Duodenal mucosa (tissue), 2 donors: ENCODE measurements at regions not wholly inside any gene's neighbourhood (a gene's known extent, or its start where the extent isn't known, plus 50 kb on each side); places are given as distances from the start of the nearest gene placed in this dataset.

Experiments used
- H3K27ac ChIP-seq: one replicate; pipeline ENCODE4 v1.7.0; 2013; ENCODE audit warnings: low read depth, low read length
- H3K27me3 ChIP-seq, 2 donors: one replicate each; pipeline ENCODE4 v1.7.0; 2013; ENCODE audit warnings: low read length in 2 of 2, control low read depth in 1 of 2; ENCODE audit not compliant: insufficient read depth in 2 of 2, control insufficient read depth in 1 of 2
- H3K36me3 ChIP-seq, 2 donors: one replicate each; pipeline ENCODE4 v1.7.0; 2013; ENCODE audit warnings: low read length in 2 of 2, control low read depth in 1 of 2; ENCODE audit not compliant: insufficient read depth in 2 of 2, control insufficient read depth in 1 of 2
- H3K4me1 ChIP-seq, 2 donors: one replicate each; pipeline ENCODE4 v1.7.0; 2013; ENCODE audit warnings: low read length in 2 of 2, control low read depth in 1 of 2; ENCODE audit not compliant: insufficient read depth in 2 of 2, control insufficient read depth in 1 of 2
- H3K4me3 ChIP-seq, 2 donors: one replicate each; pipeline ENCODE4 v1.7.0; 2013; ENCODE audit warnings: low read length in 2 of 2, low read depth in 1 of 2
- H3K9ac ChIP-seq, 2 donors: one replicate each; pipeline ENCODE4 v1.7.0; 2013; ENCODE audit warnings: low read length in 2 of 2, low read depth in 1 of 2
- H3K9me3 ChIP-seq, 2 donors: one replicate each; pipeline ENCODE4 v1.7.0; 2013; ENCODE audit warnings: low read length in 2 of 2, control low read depth in 1 of 2; ENCODE audit not compliant: control insufficient read depth in 1 of 2

DNA sequence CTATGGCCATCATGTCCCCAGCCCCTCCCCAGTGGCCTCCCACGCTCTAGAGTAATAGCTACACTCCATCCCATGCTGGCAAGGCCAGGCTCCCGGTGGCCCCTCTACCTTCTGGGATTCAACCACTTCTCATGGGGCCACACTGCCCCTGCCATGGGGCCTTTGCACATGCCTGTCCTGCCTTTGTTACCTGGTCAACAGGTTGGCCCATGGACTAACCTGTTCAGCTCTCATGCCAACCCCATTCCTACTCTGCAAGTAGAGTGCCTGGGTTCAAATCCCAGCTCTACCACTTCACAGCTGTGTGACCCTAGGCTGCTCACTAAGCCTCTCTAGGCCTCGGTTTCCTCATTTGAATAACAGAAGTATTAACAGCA lies 98.5 kb downstream of the RFLNA start:
- peak overlapping the region in 1 of 2 donors; percentile 9 for H3K4me3 ChIP-seq
- H3K9me3 ChIP-seq = no peaks in the 10 kb centered on the region
- H3K36me3 ChIP-seq = peaks cover 0 to 41% of the 10 kb centered on the region in 2 donors
- H3K27me3 ChIP-seq = no peaks in the 10 kb centered on the region
- peak overlapping the region; percentile 44 for H3K27ac ChIP-seq
- peak overlapping the region in 1 of 2 donors; percentile 43 for H3K9ac ChIP-seq
- peaks cover 77 to 86% of the 10 kb centered on the region in 2 donors for H3K4me1 ChIP-seq

DNA sequence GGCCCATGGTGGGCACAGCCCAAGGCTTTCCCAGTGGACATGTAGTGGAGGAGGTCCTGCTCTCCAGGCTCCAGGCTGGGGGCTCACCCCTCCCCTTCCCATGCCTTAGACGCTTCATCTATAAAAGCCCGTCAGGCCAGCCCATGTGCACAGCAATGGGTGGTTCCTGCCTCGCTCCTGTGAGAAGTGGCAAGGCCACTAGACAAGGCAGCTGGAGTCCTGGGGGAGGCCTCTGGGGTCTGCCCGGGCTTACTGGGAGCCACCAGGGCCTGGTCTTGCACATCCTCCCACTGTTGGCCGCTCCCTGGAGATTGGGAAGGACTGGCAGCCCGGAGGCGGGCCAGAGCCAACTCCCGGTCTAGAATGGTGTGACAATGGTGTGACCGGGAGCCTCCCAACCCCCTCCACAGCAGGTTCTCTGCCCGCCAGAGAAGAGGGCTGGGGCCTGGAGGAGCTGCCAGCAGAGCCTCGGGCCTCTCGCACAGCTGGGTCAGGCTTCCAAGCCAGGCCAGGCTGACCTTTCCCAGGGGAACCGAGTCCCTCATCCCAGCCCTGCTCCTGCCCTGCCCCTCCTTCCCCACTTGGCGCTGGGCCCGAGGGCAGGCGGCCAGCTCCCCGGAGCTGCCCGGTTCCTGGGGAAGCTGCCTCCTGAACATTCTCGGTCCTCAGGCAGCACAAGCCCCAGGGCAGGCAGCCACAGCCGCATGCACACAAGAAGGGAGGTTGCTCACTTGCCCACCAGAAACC lies 97.9 kb downstream of the RFLNA start:
- Histone ChIP-seq H3K27ac (peak overlapping the region; percentile 44), H3K4me3 (peak overlapping the region in 1 of 2 donors; percentile 9), H3K4me1 (peaks cover 76 to 86% of the 10 kb centered on the region in 2 donors), H3K27me3 (no peaks in the 10 kb centered on the region), H3K9me3 (no peaks in the 10 kb centered on the region), H3K36me3 (peaks cover 0 to 35% of the 10 kb centered on the region in 2 donors), H3K9ac (peak overlapping the region in 1 of 2 donors; percentile 43)

DNA sequence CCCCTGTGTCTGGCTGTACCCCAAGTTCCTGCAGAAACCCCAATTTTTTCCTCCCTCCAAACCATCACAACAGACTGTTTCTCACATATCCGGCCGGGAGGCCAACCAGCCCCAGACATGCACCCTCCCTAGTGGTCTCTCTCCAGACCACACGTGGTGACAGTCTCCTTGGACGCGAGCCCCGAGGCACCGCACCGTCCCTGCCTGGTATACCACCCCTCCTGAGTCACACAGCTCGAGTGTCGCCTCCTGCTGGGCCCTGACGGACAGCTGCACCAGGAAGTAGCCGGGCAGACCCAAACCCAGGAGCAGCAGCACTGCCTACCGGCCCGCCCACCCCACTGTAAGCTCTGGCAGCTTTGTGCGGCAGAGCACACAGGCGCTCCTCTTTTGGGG lies 97.4 kb downstream of the RFLNA start:
- H3K9me3 ChIP-seq = no peaks in the 10 kb centered on the region
- H3K36me3 ChIP-seq = peaks cover 0 to 31% of the 10 kb centered on the region in 2 donors
- no peaks in the 10 kb centered on the region for H3K27me3 ChIP-seq
- H3K4me3 ChIP-seq = no peak overlapping the region
- peaks cover 70 to 80% of the 10 kb centered on the region in 2 donors for H3K4me1 ChIP-seq
- no peak overlapping the region for H3K9ac ChIP-seq
- H3K27ac ChIP-seq = no peak overlapping the region

DNA sequence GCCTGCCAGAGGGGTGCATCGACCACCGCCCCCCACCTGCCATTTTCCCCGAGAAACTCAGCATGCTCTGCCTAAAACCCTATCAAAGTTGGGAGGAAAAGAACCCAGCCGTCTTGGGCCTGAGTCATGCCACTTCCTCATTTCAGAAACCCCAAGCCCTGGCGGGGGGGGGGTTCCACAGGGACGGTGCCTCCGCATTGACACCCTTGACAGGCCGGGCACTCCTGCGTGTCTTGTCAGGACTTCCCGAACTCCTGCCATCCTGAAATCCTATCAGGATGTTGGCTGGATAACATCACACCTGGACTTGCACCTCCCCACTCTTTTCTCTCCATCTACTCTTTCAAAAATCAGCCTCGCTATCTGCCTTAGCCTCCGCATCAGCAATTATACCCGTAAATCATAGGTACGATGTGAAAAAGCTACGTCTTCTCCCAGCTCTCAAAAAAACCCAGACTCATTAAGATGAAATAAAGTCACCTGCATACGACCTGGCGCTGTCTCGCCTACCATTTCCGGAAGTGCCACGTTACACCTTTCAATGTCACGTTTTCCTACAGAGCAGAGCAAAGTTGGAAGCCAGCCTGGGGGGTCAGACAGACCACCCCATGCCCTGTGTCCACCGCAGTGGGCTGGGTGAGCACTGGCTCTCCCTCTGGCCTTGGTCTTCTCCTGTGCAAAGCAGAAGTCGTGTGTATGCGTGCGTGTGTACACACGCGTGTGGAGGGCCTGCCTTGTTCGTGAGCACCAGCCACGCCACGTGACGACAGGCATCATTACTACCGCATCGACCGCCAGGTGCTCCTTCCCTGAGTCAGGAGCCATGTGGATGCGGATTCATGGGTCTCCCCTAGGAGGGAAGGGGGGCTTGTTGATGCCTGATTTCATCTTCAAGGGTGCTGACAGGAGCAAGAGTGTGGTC lies 96.7 kb downstream of the RFLNA start:
- H3K9me3 ChIP-seq = no peaks in the 10 kb centered on the region
- H3K4me1 ChIP-seq = peaks cover 63 to 73% of the 10 kb centered on the region in 2 donors
- peaks cover 0 to 31% of the 10 kb centered on the region in 2 donors for H3K36me3 ChIP-seq
- no peak overlapping the region for H3K27ac ChIP-seq
- peak overlapping the region in 1 of 2 donors; percentile 4 for H3K4me3 ChIP-seq
- H3K9ac ChIP-seq = no peak overlapping the region
- H3K27me3 ChIP-seq = no peaks in the 10 kb centered on the region

DNA sequence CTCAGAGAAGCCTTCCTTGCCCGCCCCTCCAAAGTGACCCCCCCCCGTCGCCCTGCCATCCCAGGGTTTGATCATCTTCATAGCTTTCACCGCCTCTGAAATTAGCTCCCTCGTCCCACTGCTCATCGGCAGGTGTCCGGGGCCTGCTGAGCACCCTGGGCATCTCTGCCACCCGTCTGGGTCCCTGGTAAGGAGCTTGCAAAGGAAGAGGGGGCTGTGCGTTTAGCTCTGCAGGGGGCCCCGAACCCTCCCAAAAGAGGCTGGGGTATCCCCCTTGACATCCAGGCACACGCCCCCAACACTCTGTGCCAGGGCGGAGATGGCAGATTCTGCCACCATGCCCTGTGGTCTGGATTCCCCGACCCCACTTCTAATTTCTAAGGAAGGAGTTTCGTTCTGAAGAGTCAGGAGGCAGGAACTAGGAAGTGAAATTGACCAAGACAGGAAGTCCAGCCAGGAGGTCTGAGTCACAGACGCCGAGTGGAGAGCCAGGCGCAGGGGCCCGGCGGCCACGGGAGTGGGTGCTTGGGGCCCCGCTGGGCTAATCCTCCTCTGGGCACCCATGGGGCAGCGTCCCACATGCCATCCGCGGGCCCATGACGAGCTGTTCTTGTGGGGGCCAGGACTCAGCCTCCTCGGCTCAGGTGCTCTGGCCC lies 95.7 kb downstream of the RFLNA start:
- Histone ChIP-seq H3K27ac (peak overlapping the region; percentile 32), H3K4me3 (no peak overlapping the region), H3K4me1 (peaks cover 55 to 63% of the 10 kb centered on the region in 2 donors), H3K36me3 (peaks cover 0 to 27% of the 10 kb centered on the region in 2 donors), H3K27me3 (no peaks in the 10 kb centered on the region), H3K9ac (no peak overlapping the region), H3K9me3 (no peaks in the 10 kb centered on the region)

- no peaks in the 10 kb centered on the region for H3K27me3 ChIP-seq
- peak overlapping the region; percentile 38 to 59 for H3K9ac ChIP-seq
- no peaks in the 10 kb centered on the region for H3K9me3 ChIP-seq
- H3K4me1 ChIP-seq = peaks cover 55 to 59% of the 10 kb centered on the region in 2 donors
- H3K27ac ChIP-seq = peak overlapping the region; percentile 70
- peaks cover 2 to 23% of the 10 kb centered on the region in 2 donors for H3K36me3 ChIP-seq
- H3K4me3 ChIP-seq = peak overlapping the region; percentile 46 to 60
These were observed 95.0 kb downstream of the RFLNA start for GRCh38 chr12:124389725-124390441.

GRCh38 chr12:124389138-124389724 lies 94.3 kb downstream of the RFLNA start:
- H3K36me3 ChIP-seq = peaks cover 8 to 22% of the 10 kb centered on the region in 2 donors
- H3K4me3 ChIP-seq = peak overlapping the region; percentile 60 to 64
- no peaks in the 10 kb centered on the region for H3K9me3 ChIP-seq
- H3K9ac ChIP-seq = peak overlapping the region; percentile 59 to 64
- H3K27ac ChIP-seq = peak overlapping the region; percentile 84
- no peaks in the 10 kb centered on the region for H3K27me3 ChIP-seq
- H3K4me1 ChIP-seq = peaks cover 52 to 53% of the 10 kb centered on the region in 2 donors

DNA sequence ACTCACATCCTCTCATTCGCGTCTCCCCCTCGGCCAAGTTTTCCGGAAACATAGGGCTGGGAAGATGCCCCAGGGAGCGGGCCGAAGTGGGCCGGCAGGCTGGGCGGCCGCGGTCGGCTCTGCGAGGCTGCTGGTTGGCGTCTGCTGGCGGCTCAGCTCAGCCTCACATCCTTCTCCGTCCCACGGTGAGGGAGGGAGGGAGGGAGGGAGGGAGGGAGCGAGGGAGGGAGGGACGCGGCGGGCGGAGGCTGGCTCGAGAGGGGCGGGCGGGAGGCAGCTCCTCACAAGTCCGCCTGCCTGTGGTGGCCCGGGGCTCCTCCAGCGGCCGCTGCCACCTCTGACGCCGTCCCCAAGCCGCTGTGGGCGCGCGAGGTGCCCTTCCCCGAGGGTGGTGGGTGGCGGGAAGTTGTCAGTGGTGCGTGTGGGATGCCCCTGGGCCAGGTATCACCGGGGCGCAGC lies 93.8 kb downstream of the RFLNA start:
- H3K4me3 ChIP-seq = peak overlapping the region; percentile 61 to 64
- H3K36me3 ChIP-seq = peaks cover 10 to 18% of the 10 kb centered on the region in 2 donors
- H3K4me1 ChIP-seq = peaks cover 47 to 48% of the 10 kb centered on the region in 2 donors
- no peaks in the 10 kb centered on the region for H3K9me3 ChIP-seq
- peak overlapping the region; percentile 84 for H3K27ac ChIP-seq
- H3K9ac ChIP-seq = peak overlapping the region; percentile 59 to 64
- H3K27me3 ChIP-seq = no peaks in the 10 kb centered on the region

- peak overlapping the region; percentile 39 to 59 for H3K9ac ChIP-seq
- peak overlapping the region; percentile 20 for H3K27ac ChIP-seq
- peaks cover 11 to 23% of the 10 kb centered on the region in 2 donors for H3K36me3 ChIP-seq
- peak overlapping the region; percentile 61 for H3K4me3 ChIP-seq
- H3K4me1 ChIP-seq = peaks cover 41 to 42% of the 10 kb centered on the region in 2 donors
- no peaks in the 10 kb centered on the region for H3K27me3 ChIP-seq
- H3K9me3 ChIP-seq = no peaks in the 10 kb centered on the region
These were observed 93.3 kb downstream of the RFLNA start for GRCh38 chr12:124388038-124388671.
